ENCODE measurements at regions not wholly inside any gene's neighbourhood (a gene's known extent, or its start where the extent isn't known, plus 50 kb on each side); places are given as distances from the start of the nearest gene placed in this dataset.

DNA sequence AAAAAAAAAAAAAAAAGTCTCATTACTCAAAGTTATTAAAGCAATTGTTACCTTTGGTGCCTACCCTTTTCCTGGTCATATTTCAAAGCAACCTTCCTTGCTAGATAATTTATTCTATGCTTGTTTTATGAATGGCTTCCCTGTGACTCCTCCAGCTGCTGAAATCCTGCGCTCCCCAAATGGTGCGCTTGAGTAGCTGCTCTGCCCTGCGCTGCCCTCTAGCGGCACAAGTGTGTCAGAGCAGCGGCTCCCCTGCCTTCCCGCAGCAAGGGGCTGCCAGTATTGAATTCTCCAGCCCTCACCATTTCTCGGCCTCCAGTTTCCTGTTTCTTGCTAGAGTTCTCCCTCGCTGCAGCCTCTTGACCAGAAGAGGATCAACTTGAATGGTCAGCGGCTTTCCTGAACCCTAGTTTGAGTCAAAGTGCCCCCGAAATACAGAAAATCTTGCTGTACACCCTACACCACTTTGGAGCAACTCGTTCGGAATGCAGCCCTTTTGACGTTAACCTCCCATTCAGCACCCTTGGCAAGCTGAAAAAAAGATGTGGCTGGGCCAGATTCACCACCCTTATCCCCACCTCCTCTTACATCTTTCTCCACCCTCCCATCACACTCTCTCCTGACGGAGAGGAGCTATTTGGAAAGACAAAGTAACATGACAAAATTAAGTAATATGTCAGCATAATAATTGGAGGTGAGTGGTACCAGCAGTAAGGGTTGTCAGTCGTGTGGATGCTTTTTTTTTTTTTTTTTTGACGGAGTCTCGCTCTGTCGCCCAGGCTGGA is 60.4 kb upstream of the KLHL31 start:
- H3K9me3 ChIP-seq (ENCODE audit: control insufficient read depth in 1 of 2, low read length in 2 of 2): no peaks in the 10 kb centered on the region
- no peaks in the 10 kb centered on the region for H3K27me3 ChIP-seq (ENCODE audit: control insufficient read depth in 1 of 2, insufficient read depth in 2 of 2, low read length in 2 of 2)
- peaks cover 0 to 7% of the 10 kb centered on the region in 2 donors for H3K4me1 ChIP-seq (ENCODE audit: control insufficient read depth in 1 of 2, insufficient read depth in 2 of 2, low read length in 2 of 2)
- H3K9ac ChIP-seq (ENCODE audit: low read depth in 1 of 2, low read length in 2 of 2): no peak overlapping the region
- H3K36me3 ChIP-seq (ENCODE audit: control insufficient read depth in 1 of 2, insufficient read depth in 2 of 2, low read length in 2 of 2): no peaks in the 10 kb centered on the region
- H3K27ac ChIP-seq (ENCODE audit: low read depth, low read length): no peak overlapping the region
- H3K4me3 ChIP-seq (ENCODE audit: low read depth in 1 of 2, low read length in 2 of 2): no peak overlapping the region

DNA sequence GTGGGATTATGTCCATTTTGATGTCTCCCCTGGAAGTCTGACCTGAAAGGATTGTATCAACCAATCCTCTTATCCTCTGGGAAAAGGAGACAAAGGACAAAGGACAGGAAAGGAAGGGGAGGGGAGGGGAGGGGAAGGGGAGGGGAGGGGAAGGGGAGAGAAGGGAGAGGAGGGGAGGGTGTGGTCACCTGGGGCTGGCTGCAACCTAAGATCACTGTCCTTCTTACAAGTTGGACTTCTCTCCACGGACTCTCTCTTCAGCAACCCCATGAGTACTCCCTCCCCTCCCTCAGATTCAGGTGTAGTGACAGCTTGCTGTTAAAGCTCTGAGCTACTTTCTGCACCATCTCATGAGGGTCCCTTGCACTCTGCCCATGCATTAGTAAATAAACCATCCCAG is 58.9 kb upstream of the KLHL31 start:
- Histone ChIP-seq H3K9me3 (ENCODE audit: control insufficient read depth in 1 of 2, low read length in 2 of 2) (no peaks in the 10 kb centered on the region), H3K4me3 (ENCODE audit: low read depth in 1 of 2, low read length in 2 of 2) (no peak overlapping the region), H3K36me3 (ENCODE audit: control insufficient read depth in 1 of 2, insufficient read depth in 2 of 2, low read length in 2 of 2) (no peaks in the 10 kb centered on the region), H3K27ac (ENCODE audit: low read depth, low read length) (no peak overlapping the region), H3K27me3 (ENCODE audit: control insufficient read depth in 1 of 2, insufficient read depth in 2 of 2, low read length in 2 of 2) (no peaks in the 10 kb centered on the region), H3K9ac (ENCODE audit: low read depth in 1 of 2, low read length in 2 of 2) (no peak overlapping the region), H3K4me1 (ENCODE audit: control insufficient read depth in 1 of 2, insufficient read depth in 2 of 2, low read length in 2 of 2) (peaks cover 0 to 7% of the 10 kb centered on the region in 2 donors)

DNA sequence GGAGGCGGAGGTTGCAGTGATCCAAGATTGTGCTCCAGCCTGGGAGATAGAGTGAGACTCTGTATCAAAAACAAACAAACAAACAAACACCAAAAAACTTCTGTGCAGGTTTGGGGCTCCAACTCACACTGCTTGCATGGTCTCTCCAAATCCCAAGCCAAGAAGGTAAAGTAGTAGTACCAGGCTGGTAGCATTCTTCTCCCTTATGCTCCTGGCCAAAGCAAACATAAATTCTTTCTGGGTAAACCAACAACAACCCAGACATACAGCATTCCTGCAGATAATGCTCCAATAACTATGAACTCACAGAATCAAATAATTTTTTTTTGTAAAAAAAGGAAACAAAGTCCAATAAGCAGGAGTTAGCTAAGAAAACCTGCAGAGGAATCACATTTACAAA is 57.8 kb upstream of the KLHL31 start:
- Histone ChIP-seq H3K9me3 (ENCODE audit: control insufficient read depth in 1 of 2, low read length in 2 of 2) (no peaks in the 10 kb centered on the region), H3K27ac (ENCODE audit: low read depth, low read length) (no peak overlapping the region), H3K36me3 (ENCODE audit: control insufficient read depth in 1 of 2, insufficient read depth in 2 of 2, low read length in 2 of 2) (no peaks in the 10 kb centered on the region), H3K4me3 (ENCODE audit: low read depth in 1 of 2, low read length in 2 of 2) (no peak overlapping the region), H3K9ac (ENCODE audit: low read depth in 1 of 2, low read length in 2 of 2) (no peak overlapping the region), H3K4me1 (ENCODE audit: control insufficient read depth in 1 of 2, insufficient read depth in 2 of 2, low read length in 2 of 2) (peaks cover 0 to 14% of the 10 kb centered on the region in 2 donors), H3K27me3 (ENCODE audit: control insufficient read depth in 1 of 2, insufficient read depth in 2 of 2, low read length in 2 of 2) (no peaks in the 10 kb centered on the region)

DNA sequence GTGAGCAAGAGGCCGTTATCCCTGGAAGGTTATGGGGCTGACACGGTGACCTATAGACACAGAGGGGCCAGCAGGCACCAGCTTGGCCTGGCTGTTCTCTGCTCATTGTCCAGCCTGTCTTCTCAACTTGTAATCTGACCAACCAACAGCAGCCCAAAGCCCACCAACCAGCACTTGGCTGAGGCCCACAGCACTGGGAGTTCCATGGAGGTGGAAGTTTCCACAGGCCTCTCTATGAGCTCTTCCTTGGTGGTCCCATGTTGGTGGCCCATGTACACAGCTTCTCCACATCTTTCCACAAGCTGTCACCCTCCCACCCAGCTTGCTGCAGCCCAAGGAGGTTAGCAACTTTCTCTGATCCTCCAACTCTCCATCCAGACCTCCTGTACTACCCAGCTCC is 56.2 kb upstream of the KLHL31 start:
- Histone ChIP-seq H3K4me3 (ENCODE audit: low read depth in 1 of 2, low read length in 2 of 2) (no peak overlapping the region), H3K4me1 (ENCODE audit: control insufficient read depth in 1 of 2, insufficient read depth in 2 of 2, low read length in 2 of 2) (peaks cover 0 to 12% of the 10 kb centered on the region in 2 donors), H3K9ac (ENCODE audit: low read depth in 1 of 2, low read length in 2 of 2) (no peak overlapping the region), H3K9me3 (ENCODE audit: control insufficient read depth in 1 of 2, low read length in 2 of 2) (no peaks in the 10 kb centered on the region), H3K27me3 (ENCODE audit: control insufficient read depth in 1 of 2, insufficient read depth in 2 of 2, low read length in 2 of 2) (no peaks in the 10 kb centered on the region), H3K27ac (ENCODE audit: low read depth, low read length) (no peak overlapping the region), H3K36me3 (ENCODE audit: control insufficient read depth in 1 of 2, insufficient read depth in 2 of 2, low read length in 2 of 2) (no peaks in the 10 kb centered on the region)

DNA sequence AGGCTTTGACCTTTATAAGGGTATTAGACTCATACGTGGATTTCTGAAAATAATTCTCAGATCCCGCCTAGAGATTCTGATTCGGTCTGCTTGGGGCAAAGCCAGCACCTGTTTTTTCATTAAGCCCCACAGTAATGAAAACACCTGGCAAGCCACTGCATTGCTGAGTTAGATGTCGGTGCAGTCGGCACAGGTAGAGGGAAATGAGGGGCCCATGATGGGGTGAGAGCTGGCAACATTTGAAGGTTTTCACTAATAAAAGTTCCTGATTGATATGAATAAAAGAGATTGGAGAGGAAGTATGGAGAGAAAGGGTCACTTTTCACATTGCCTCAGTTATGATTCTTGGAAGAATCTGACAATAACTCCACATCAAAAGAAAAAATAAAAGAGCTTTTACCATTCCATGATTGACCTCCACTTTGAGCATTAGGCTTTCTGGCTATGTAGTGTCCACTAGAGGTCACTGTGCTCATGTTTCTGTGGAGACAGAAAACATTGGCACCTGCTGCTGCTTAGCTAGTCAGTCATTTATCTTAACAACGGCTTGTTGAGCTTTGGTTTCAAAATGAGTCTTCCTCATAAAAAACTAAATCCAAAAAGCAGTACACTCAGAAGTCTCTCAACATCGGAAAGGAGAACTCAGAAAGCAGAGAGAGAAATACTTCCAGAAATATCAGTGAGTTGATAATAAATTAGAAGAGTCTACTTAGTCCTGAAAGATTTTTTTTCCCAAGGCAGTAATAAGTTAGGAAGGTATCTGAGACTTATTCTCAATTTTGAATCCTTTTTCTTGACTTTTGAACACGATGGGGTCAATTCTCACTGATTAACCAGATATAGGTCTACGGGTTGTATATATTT is 53.3 kb upstream of the KLHL31 start:
- no peaks in the 10 kb centered on the region for H3K9me3 ChIP-seq (ENCODE audit: control insufficient read depth in 1 of 2, low read length in 2 of 2)
- no peaks in the 10 kb centered on the region for H3K36me3 ChIP-seq (ENCODE audit: control insufficient read depth in 1 of 2, insufficient read depth in 2 of 2, low read length in 2 of 2)
- H3K4me1 ChIP-seq (ENCODE audit: control insufficient read depth in 1 of 2, insufficient read depth in 2 of 2, low read length in 2 of 2): peaks cover 0 to 11% of the 10 kb centered on the region in 2 donors
- no peak overlapping the region for H3K4me3 ChIP-seq (ENCODE audit: low read depth in 1 of 2, low read length in 2 of 2)
- no peaks in the 10 kb centered on the region for H3K27me3 ChIP-seq (ENCODE audit: control insufficient read depth in 1 of 2, insufficient read depth in 2 of 2, low read length in 2 of 2)
- no peak overlapping the region for H3K27ac ChIP-seq (ENCODE audit: low read depth, low read length)
- H3K9ac ChIP-seq (ENCODE audit: low read depth in 1 of 2, low read length in 2 of 2): no peak overlapping the region

DNA sequence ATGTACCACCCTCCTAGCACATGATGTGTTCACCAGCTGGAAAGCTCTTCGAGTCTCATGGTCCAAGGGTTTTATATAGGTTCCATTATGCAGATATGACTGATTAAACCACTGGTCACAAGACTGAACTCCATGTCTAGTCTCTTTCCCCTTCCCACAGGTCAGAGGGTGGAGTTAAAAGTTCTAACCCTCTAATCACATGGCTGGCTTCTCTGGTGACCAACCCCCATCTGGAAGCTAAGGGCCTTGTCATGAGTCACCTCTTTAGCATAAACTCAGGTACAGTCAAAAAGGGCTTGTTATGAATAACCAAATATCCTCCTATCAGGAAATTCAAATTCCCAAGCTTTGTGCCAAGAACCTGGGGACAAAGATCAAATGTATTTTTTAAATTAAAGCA is 52.0 kb upstream of the KLHL31 start:
- Histone ChIP-seq H3K36me3 (ENCODE audit: control insufficient read depth in 1 of 2, insufficient read depth in 2 of 2, low read length in 2 of 2) (no peaks in the 10 kb centered on the region), H3K4me1 (ENCODE audit: control insufficient read depth in 1 of 2, insufficient read depth in 2 of 2, low read length in 2 of 2) (peaks cover 0 to 11% of the 10 kb centered on the region in 2 donors), H3K27me3 (ENCODE audit: control insufficient read depth in 1 of 2, insufficient read depth in 2 of 2, low read length in 2 of 2) (no peaks in the 10 kb centered on the region), H3K9me3 (ENCODE audit: control insufficient read depth in 1 of 2, low read length in 2 of 2) (no peaks in the 10 kb centered on the region), H3K4me3 (ENCODE audit: low read depth in 1 of 2, low read length in 2 of 2) (no peak overlapping the region), H3K27ac (ENCODE audit: low read depth, low read length) (no peak overlapping the region), H3K9ac (ENCODE audit: low read depth in 1 of 2, low read length in 2 of 2) (no peak overlapping the region)

DNA sequence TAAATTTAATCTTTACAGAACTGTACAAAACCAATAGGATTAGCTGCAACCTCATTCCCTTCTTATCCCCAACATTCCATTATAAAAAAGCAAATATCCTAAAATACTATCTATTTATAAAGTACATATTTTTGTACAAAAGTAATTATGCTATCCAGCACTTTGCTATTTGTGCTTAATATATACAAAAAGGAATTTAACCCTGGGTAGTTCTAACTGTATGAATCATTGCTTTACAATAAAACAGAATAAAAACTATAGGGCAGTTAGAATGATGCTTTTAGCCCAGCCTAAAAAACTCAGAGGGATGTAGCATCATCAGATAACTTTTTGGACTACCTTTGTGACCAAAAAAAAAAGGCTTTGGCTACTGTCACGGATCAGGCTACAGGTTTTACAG is 49.9 kb upstream of the KLHL31 start:
- H3K36me3 ChIP-seq (ENCODE audit: control insufficient read depth in 1 of 2, insufficient read depth in 2 of 2, low read length in 2 of 2): no peaks in the 10 kb centered on the region
- no peak overlapping the region for H3K27ac ChIP-seq (ENCODE audit: low read depth, low read length)
- H3K27me3 ChIP-seq (ENCODE audit: control insufficient read depth in 1 of 2, insufficient read depth in 2 of 2, low read length in 2 of 2): no peaks in the 10 kb centered on the region
- H3K4me1 ChIP-seq (ENCODE audit: control insufficient read depth in 1 of 2, insufficient read depth in 2 of 2, low read length in 2 of 2): peaks cover 0 to 11% of the 10 kb centered on the region in 2 donors
- H3K9ac ChIP-seq (ENCODE audit: low read depth in 1 of 2, low read length in 2 of 2): no peak overlapping the region
- no peaks in the 10 kb centered on the region for H3K9me3 ChIP-seq (ENCODE audit: control insufficient read depth in 1 of 2, low read length in 2 of 2)
- H3K4me3 ChIP-seq (ENCODE audit: low read depth in 1 of 2, low read length in 2 of 2): no peak overlapping the region

Data from duodenal mucosa (tissue), 2 donors.